ENCODE measurements at regions not wholly inside any gene's neighbourhood (a gene's known extent, or its start where the extent isn't known, plus 50 kb on each side); places are given as distances from the start of the nearest gene placed in this dataset.

DNA sequence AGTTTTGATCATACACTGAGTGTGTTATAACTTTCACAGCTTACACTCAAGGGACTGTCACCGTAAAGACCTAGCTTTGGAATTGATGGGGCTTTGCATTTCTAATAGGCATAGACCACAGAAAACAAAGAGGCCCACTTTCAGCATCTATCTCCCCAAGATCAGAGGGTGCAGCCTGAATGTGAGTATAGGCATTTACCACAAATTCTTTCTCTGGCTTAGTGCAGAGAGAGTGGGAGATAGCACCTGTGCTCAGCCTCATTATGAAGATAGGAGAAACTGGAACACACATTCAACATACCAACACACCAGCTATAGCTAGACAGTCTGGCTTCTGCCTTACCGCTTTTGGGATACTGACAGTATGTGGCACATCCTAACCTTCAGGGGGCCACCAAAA is 783.4 kb upstream of the GRAMD2B start:
- no peak for TF ChIP-seq EZH2 (IDR thresholded peaks at IDR 0.05)
- TF ChIP-seq, protein P1, sequence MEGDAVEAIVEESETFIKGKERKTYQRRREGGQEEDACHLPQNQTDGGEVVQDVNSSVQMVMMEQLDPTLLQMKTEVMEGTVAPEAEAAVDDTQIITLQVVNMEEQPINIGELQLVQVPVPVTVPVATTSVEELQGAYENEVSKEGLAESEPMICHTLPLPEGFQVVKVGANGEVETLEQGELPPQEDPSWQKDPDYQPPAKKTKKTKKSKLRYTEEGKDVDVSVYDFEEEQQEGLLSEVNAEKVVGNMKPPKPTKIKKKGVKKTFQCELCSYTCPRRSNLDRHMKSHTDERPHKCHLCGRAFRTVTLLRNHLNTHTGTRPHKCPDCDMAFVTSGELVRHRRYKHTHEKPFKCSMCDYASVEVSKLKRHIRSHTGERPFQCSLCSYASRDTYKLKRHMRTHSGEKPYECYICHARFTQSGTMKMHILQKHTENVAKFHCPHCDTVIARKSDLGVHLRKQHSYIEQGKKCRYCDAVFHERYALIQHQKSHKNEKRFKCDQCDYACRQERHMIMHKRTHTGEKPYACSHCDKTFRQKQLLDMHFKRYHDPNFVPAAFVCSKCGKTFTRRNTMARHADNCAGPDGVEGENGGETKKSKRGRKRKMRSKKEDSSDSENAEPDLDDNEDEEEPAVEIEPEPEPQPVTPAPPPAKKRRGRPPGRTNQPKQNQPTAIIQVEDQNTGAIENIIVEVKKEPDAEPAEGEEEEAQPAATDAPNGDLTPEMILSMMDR (IDR thresholded peaks at IDR 0.05) = no peak
